WTC11 (cell line): ENCODE measurements at regions not wholly inside any gene's neighbourhood (a gene's known extent, or its start where the extent isn't known, plus 50 kb on each side); places are given as distances from the start of the nearest gene placed in this dataset.

Experiments used
- ATAC-seq: fragments of 200-7000 bp; cut with Tn5 transposase; 2 replicates; pipeline ENCODE4 v1.10.0; 2021; ENCODE audit warnings: mild to moderate bottlenecking, moderate library complexity
- CTCF ChIA-PET: fragments of 300-600 bp; sonication (Branson Sonifier 250); formaldehyde crosslinking; loops from one replicate; lab custom pipeline; 2021; ENCODE audit warnings: antibody characterized with exemption; lab: Charles Lee
- POLR2A ChIA-PET: fragments of 350-600 bp; sonication (Branson Sonifier 250); formaldehyde crosslinking; loops from one replicate; lab custom pipeline; 2021; ENCODE audit warnings: antibody characterized with exemption; lab: Charles Lee
- DNase-seq: peaks from one replicate; pipeline ENCODE4 v3.0.0; 2021; ENCODE audit warnings: low spot score
- H3K27ac Mint-ChIP-seq: 2 replicates; pipeline ENCODE4 v1.8.0; 2021; ENCODE audit warnings: mixed read lengths
- H3K27me3 Mint-ChIP-seq: 2 replicates; pipeline ENCODE4 v1.8.0; 2021; ENCODE audit warnings: low read depth, mild to moderate bottlenecking, moderate library complexity, mixed read lengths
- H3K36me3 Mint-ChIP-seq: 2 replicates; pipeline ENCODE4 v1.8.0; 2021; ENCODE audit warnings: mixed read lengths
- H3K4me1 Mint-ChIP-seq: 2 replicates; pipeline ENCODE4 v1.8.0; 2022; ENCODE audit warnings: mixed read lengths
- H3K4me3 Mint-ChIP-seq: 2 replicates; pipeline ENCODE4 v1.8.0; 2021; ENCODE audit warnings: mild to moderate bottlenecking, moderate library complexity, mixed read lengths
- H3K9me3 Mint-ChIP-seq: 2 replicates; pipeline ENCODE4 v1.8.0; 2021; ENCODE audit warnings: mixed read lengths
- ATF6 ChIP-seq: sonication (generic); formaldehyde crosslinking; IDR thresholded peaks from 2 replicates; pipeline ENCODE4 v1.8.1; 2023; ENCODE audit warnings: mild to moderate bottlenecking, missing genetic modification reagents
- CBFB ChIP-seq: sonication (generic); formaldehyde crosslinking; IDR thresholded peaks from 2 replicates; pipeline ENCODE4 v1.8.1; 2022; ENCODE audit warnings: mild to moderate bottlenecking, low read depth, missing genetic modification reagents
- CREB1 ChIP-seq: sonication (generic); formaldehyde crosslinking; IDR thresholded peaks from 2 replicates; pipeline ENCODE4 v1.8.0; 2023; ENCODE audit warnings: mild to moderate bottlenecking, missing genetic modification reagents
- E2F5 ChIP-seq: sonication (generic); formaldehyde crosslinking; IDR thresholded peaks from 2 replicates; pipeline ENCODE4 v1.8.1; 2022; ENCODE audit warnings: mild to moderate bottlenecking, moderate library complexity, missing genetic modification reagents
- ESRRA ChIP-seq: sonication (generic); formaldehyde crosslinking; IDR thresholded peaks from 2 replicates; pipeline ENCODE4 v1.8.1; 2022; ENCODE audit warnings: mild to moderate bottlenecking, missing genetic modification reagents, borderline replicate concordance
- GABPB1 ChIP-seq: sonication (generic); formaldehyde crosslinking; IDR thresholded peaks from 2 replicates; pipeline ENCODE4 v1.8.1; 2023; ENCODE audit warnings: mild to moderate bottlenecking, missing genetic modification reagents
- PRDM15 ChIP-seq: sonication (generic); formaldehyde crosslinking; IDR thresholded peaks from 2 replicates; pipeline ENCODE4 v1.8.0; 2022; ENCODE audit warnings: missing genetic modification reagents
- PREB ChIP-seq: sonication (generic); formaldehyde crosslinking; IDR thresholded peaks from 2 replicates; pipeline ENCODE4 v1.8.1; 2022; ENCODE audit warnings: mild to moderate bottlenecking, missing genetic modification reagents, moderate library complexity, borderline replicate concordance
- SMAD3 ChIP-seq: sonication (generic); formaldehyde crosslinking; IDR thresholded peaks from 2 replicates; pipeline ENCODE4 v1.8.0; 2022; ENCODE audit warnings: missing genetic modification reagents, mild to moderate bottlenecking, borderline replicate concordance
- TEAD1 ChIP-seq: sonication (generic); formaldehyde crosslinking; IDR thresholded peaks from 2 replicates; pipeline ENCODE4 v1.8.0; 2022; ENCODE audit warnings: mild to moderate bottlenecking, missing genetic modification reagents
- USF1 ChIP-seq: sonication (generic); formaldehyde crosslinking; IDR thresholded peaks from 2 replicates; pipeline ENCODE4 v1.8.0; 2022; ENCODE audit warnings: mild to moderate bottlenecking, missing genetic modification reagents
- ZMAT4 ChIP-seq: fragments of 250-450 bp; sonication (Bioruptor Pico); IDR thresholded peaks from 2 replicates; pipeline ENCODE4 v1.9.0; 2021; ENCODE audit warnings: mild to moderate bottlenecking
- ZNF396 ChIP-seq: fragments of 250-450 bp; sonication (Bioruptor Pico); IDR thresholded peaks from 2 replicates; pipeline ENCODE4 v1.8.0; 2021; ENCODE audit warnings: mild to moderate bottlenecking, moderate library complexity, borderline replicate concordance
- TF ChIP-seq, protein P1 (sequence below): sonication (generic); formaldehyde crosslinking; IDR thresholded peaks from 2 replicates; pipeline ENCODE4 v1.8.0; 2023; ENCODE audit warnings: mild to moderate bottlenecking, missing genetic modification reagents
- TF ChIP-seq, protein P2 (sequence below): sonication (generic); formaldehyde crosslinking; IDR thresholded peaks from 2 replicates; pipeline ENCODE4 v1.8.1; 2023; ENCODE audit warnings: mild to moderate bottlenecking, missing genetic modification reagents, moderate library complexity
- TF ChIP-seq, protein P3 (sequence below): sonication (generic); formaldehyde crosslinking; IDR thresholded peaks from 2 replicates; pipeline ENCODE4 v1.8.0; 2022; ENCODE audit warnings: mild to moderate bottlenecking, missing genetic modification reagents
- TF ChIP-seq, protein P4 (sequence below): sonication (generic); formaldehyde crosslinking; IDR thresholded peaks from 2 replicates; pipeline ENCODE4 v1.8.0; 2022; ENCODE audit warnings: mild to moderate bottlenecking, missing genetic modification reagents

DNA sequence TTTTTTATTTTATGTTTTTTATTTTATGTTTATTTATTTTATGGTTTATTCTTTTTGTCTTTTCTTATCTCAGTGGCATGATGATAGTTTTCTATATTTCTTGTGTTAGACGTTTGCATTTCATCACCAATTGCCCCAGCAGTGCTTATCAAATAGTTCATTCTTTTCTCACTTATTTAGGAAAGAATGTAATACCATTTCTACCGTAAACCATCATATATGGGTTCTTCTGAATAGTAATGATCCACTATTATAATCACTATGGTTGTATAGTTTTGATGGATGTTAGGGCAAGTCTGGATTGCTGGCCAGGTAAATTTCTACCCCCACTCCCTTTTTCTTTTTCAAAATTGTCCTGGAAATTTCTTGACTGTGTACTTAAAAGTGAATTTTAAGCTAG lies 134.6 kb upstream of the FBXO33 start (continued):
- TF ChIP-seq PRDM15 (CRISPR knock-in tag): no peak

- POLR2A ChIA-PET: no interaction called here
- peaks cover 21% of the 10 kb centered on the region for H3K9me3 Mint-ChIP-seq
- no peak for TF ChIP-seq ESRRA (CRISPR knock-in tag)
- TF ChIP-seq, protein P1, sequence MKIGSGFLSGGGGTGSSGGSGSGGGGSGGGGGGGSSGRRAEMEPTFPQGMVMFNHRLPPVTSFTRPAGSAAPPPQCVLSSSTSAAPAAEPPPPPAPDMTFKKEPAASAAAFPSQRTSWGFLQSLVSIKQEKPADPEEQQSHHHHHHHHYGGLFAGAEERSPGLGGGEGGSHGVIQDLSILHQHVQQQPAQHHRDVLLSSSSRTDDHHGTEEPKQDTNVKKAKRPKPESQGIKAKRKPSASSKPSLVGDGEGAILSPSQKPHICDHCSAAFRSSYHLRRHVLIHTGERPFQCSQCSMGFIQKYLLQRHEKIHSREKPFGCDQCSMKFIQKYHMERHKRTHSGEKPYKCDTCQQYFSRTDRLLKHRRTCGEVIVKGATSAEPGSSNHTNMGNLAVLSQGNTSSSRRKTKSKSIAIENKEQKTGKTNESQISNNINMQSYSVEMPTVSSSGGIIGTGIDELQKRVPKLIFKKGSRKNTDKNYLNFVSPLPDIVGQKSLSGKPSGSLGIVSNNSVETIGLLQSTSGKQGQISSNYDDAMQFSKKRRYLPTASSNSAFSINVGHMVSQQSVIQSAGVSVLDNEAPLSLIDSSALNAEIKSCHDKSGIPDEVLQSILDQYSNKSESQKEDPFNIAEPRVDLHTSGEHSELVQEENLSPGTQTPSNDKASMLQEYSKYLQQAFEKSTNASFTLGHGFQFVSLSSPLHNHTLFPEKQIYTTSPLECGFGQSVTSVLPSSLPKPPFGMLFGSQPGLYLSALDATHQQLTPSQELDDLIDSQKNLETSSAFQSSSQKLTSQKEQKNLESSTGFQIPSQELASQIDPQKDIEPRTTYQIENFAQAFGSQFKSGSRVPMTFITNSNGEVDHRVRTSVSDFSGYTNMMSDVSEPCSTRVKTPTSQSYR: no peak
- TF ChIP-seq GABPB1 (CRISPR knock-in tag): no peak
- no peak for TF ChIP-seq PREB
- TF ChIP-seq, protein P2, sequence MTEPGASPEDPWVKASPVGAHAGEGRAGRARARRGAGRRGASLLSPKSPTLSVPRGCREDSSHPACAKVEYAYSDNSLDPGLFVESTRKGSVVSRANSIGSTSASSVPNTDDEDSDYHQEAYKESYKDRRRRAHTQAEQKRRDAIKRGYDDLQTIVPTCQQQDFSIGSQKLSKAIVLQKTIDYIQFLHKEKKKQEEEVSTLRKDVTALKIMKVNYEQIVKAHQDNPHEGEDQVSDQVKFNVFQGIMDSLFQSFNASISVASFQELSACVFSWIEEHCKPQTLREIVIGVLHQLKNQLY (CRISPR knock-in tag): no peak
- no peak for TF ChIP-seq ZMAT4
- TF ChIP-seq SMAD3 (CRISPR knock-in tag): no peak
- TF ChIP-seq TEAD1 (CRISPR knock-in tag): no peak
- TF ChIP-seq USF1: no peak
- H3K4me1 Mint-ChIP-seq: no peaks in the 10 kb centered on the region
- ATAC-seq: no peak
- H3K4me3 Mint-ChIP-seq: no peak overlapping the region
- CTCF ChIA-PET: no interaction called here
- no peak for DNase-seq
- H3K27ac Mint-ChIP-seq: no peak overlapping the region
- H3K36me3 Mint-ChIP-seq: peaks cover 11% of the 10 kb centered on the region
- H3K27me3 Mint-ChIP-seq: no peaks in the 10 kb centered on the region
Observed at GRCh38 chr14:39563361-39563760, 131.1 kb upstream of the FBXO33 start.

DNA sequence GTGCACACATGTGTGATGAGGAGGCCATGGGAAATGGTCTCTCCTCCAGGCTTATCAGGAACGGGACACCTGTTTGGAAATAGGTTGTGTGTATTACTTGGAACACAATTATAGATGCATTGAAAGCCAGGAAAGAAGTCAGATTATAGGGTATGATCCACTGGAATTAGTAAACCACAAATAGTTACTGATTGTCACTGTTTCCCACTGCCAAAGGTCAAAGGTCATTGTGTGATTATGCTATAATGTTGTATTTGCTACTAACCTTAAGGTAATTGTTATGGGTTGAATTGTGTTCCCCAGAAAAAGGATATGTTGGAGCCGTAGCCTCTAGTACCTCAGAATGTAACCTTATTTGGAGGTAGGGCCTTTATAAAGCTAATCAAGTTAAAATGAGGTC lies 129.9 kb upstream of the FBXO33 start:
- ChIA-PET POLR2A (no interaction called here), CTCF (no interaction called here)
- Mint-ChIP-seq H3K27ac (no peak overlapping the region), H3K36me3 (peaks cover 11% of the 10 kb centered on the region), H3K4me1 (no peaks in the 10 kb centered on the region), H3K9me3 (peaks cover 25% of the 10 kb centered on the region), H3K4me3 (no peak overlapping the region), H3K27me3 (no peaks in the 10 kb centered on the region)
- DNase-seq (no peak), ATAC-seq (no peak)
- TF ChIP-seq CBFB (CRISPR knock-in tag) (no peak), E2F5 (CRISPR knock-in tag) (no peak), CREB1 (no peak), ZNF396 (CRISPR knock-in tag) (no peak), ATF6 (CRISPR knock-in tag) (no peak)
- TF ChIP-seq, protein P3, sequence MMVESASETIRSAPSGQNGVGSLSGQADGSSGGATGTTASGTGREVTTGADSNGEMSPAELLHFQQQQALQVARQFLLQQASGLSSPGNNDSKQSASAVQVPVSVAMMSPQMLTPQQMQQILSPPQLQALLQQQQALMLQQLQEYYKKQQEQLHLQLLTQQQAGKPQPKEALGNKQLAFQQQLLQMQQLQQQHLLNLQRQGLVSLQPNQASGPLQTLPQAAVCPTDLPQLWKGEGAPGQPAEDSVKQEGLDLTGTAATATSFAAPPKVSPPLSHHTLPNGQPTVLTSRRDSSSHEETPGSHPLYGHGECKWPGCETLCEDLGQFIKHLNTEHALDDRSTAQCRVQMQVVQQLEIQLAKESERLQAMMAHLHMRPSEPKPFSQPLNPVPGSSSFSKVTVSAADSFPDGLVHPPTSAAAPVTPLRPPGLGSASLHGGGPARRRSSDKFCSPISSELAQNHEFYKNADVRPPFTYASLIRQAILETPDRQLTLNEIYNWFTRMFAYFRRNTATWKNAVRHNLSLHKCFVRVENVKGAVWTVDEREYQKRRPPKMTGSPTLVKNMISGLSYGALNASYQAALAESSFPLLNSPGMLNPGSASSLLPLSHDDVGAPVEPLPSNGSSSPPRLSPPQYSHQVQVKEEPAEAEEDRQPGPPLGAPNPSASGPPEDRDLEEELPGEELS: no peak
- TF ChIP-seq, protein P4, sequence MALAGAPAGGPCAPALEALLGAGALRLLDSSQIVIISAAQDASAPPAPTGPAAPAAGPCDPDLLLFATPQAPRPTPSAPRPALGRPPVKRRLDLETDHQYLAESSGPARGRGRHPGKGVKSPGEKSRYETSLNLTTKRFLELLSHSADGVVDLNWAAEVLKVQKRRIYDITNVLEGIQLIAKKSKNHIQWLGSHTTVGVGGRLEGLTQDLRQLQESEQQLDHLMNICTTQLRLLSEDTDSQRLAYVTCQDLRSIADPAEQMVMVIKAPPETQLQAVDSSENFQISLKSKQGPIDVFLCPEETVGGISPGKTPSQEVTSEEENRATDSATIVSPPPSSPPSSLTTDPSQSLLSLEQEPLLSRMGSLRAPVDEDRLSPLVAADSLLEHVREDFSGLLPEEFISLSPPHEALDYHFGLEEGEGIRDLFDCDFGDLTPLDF: no peak
